ENCODE measurements at regions not wholly inside any gene's neighbourhood (a gene's known extent, or its start where the extent isn't known, plus 50 kb on each side); places are given as distances from the start of the nearest gene placed in this dataset.
A peak's percentile ranks its signal among the peaks of the same experiment; 100 is the strongest.

GRCh38 chr12:115199831-115200230 lies 515.9 kb upstream of the TBX3 start:
- no peak for ATAC-seq (ENCODE audit: insufficient read depth, low FRiP score)
- no peaks in the 10 kb centered on the region for H3K36me3 ChIP-seq (ENCODE audit: control insufficient read depth in 4 of 4, insufficient read depth in 4 of 4, low read length in 4 of 4)
- H3K9me3 ChIP-seq (ENCODE audit: control insufficient read depth in 4 of 4, insufficient read depth in 3 of 4, low read length in 3 of 4): no peaks in the 10 kb centered on the region
- TF ChIP-seq, protein P1, sequence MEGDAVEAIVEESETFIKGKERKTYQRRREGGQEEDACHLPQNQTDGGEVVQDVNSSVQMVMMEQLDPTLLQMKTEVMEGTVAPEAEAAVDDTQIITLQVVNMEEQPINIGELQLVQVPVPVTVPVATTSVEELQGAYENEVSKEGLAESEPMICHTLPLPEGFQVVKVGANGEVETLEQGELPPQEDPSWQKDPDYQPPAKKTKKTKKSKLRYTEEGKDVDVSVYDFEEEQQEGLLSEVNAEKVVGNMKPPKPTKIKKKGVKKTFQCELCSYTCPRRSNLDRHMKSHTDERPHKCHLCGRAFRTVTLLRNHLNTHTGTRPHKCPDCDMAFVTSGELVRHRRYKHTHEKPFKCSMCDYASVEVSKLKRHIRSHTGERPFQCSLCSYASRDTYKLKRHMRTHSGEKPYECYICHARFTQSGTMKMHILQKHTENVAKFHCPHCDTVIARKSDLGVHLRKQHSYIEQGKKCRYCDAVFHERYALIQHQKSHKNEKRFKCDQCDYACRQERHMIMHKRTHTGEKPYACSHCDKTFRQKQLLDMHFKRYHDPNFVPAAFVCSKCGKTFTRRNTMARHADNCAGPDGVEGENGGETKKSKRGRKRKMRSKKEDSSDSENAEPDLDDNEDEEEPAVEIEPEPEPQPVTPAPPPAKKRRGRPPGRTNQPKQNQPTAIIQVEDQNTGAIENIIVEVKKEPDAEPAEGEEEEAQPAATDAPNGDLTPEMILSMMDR (IDR thresholded peaks at IDR 0.05; ENCODE audit: control extremely low read depth, extremely low read depth): no peak
- no peak overlapping the region for H3K27ac ChIP-seq (ENCODE audit: low read depth in 1 of 2, low read length in 1 of 2)
- no peaks in the 10 kb centered on the region for H3K27me3 ChIP-seq (ENCODE audit: control insufficient read depth in 3 of 3, insufficient read depth in 3 of 3, low read length in 2 of 3)
- peaks cover 0 to 14% (median 0%) of the 10 kb centered on the region in 5 donors for H3K4me1 ChIP-seq (ENCODE audit: control insufficient read depth in 5 of 5, insufficient read depth in 5 of 5, low read length in 5 of 5)
- 88 to 90% methylated on average over 1 of the region's 1 CpG for WGBS, 2 donors
- DNase-seq: peak in 2 of 3 donors; percentile 53 to 69
- no peak overlapping the region for H3K4me3 ChIP-seq
- H3K9ac ChIP-seq (ENCODE audit: insufficient read depth in 1 of 2, low read length in 2 of 2): no peak overlapping the region

DNA sequence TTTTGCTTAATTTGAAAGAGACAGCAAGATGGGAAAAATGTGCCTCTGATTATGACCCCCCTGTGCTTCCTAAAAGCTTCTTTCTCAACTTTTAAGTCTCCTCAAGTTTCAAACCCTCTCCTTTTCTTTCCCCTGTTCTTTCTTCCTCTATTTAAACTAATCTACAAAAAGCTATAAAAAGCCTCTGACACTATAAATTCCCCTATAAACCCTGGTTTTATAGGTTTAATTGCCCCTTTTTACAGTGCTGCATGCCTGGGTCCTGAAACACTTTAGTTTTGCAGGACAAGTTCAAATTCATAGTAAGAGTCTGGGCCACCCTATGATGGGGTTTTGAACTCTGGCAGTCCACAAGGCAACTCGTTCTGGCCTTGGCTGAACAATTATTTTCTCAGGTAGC lies 510.9 kb upstream of the TBX3 start:
- no peaks in the 10 kb centered on the region for H3K36me3 ChIP-seq (ENCODE audit: control insufficient read depth in 4 of 4, insufficient read depth in 4 of 4, low read length in 4 of 4)
- no peak overlapping the region for H3K9ac ChIP-seq (ENCODE audit: insufficient read depth in 1 of 2, low read length in 2 of 2)
- no peaks in the 10 kb centered on the region for H3K9me3 ChIP-seq (ENCODE audit: control insufficient read depth in 4 of 4, insufficient read depth in 3 of 4, low read length in 3 of 4)
- DNase-seq (no peak), ATAC-seq (ENCODE audit: insufficient read depth, low FRiP score) (no peak)
- WGBS, 2 donors: 75 to 76% methylated on average over 1 of the region's 1 CpG
- H3K4me3 ChIP-seq: no peak overlapping the region
- TF ChIP-seq, protein P1 (IDR thresholded peaks at IDR 0.05; ENCODE audit: control extremely low read depth, extremely low read depth): no peak
- no peak overlapping the region for H3K27ac ChIP-seq (ENCODE audit: low read depth in 1 of 2, low read length in 1 of 2)
- H3K27me3 ChIP-seq (ENCODE audit: control insufficient read depth in 3 of 3, insufficient read depth in 3 of 3, low read length in 2 of 3): no peaks in the 10 kb centered on the region
- peaks cover 0 to 5% (median 0%) of the 10 kb centered on the region in 5 donors for H3K4me1 ChIP-seq (ENCODE audit: control insufficient read depth in 5 of 5, insufficient read depth in 5 of 5, low read length in 5 of 5)

DNA sequence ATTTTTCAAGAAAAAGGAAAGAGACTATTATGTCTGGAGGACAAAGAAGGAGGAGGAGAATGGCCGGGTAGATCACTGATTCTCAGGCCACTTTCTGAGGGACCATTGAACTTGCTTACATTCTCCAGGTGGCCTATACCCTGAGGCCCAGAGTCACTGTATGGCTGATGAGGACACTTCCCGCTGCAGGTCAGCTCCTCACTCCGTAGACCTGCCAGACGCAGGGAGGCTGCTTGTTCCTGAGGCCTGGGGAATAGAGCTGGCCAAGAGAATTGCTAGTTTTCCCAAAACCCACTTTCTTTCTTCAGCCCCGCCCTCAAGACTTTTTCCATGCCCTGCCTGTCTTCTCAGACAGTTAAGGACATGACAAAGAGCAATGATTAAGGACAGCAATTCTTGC lies 510.5 kb upstream of the TBX3 start:
- 85 to 88% methylated on average over 5 of the region's 5 CpGs for WGBS, 2 donors
- no peak overlapping the region for H3K9ac ChIP-seq (ENCODE audit: insufficient read depth in 1 of 2, low read length in 2 of 2)
- H3K27ac ChIP-seq (ENCODE audit: low read depth in 1 of 2, low read length in 1 of 2): no peak overlapping the region
- no peak overlapping the region for H3K4me3 ChIP-seq
- DNase-seq (no peak), ATAC-seq (ENCODE audit: insufficient read depth, low FRiP score) (no peak)
- no peaks in the 10 kb centered on the region for H3K9me3 ChIP-seq (ENCODE audit: control insufficient read depth in 4 of 4, insufficient read depth in 3 of 4, low read length in 3 of 4)
- TF ChIP-seq, protein P1 (IDR thresholded peaks at IDR 0.05; ENCODE audit: control extremely low read depth, extremely low read depth): no peak
- no peaks in the 10 kb centered on the region for H3K36me3 ChIP-seq (ENCODE audit: control insufficient read depth in 4 of 4, insufficient read depth in 4 of 4, low read length in 4 of 4)
- H3K4me1 ChIP-seq (ENCODE audit: control insufficient read depth in 5 of 5, insufficient read depth in 5 of 5, low read length in 5 of 5): peaks cover 0 to 2% (median 0%) of the 10 kb centered on the region in 5 donors
- H3K27me3 ChIP-seq (ENCODE audit: control insufficient read depth in 3 of 3, insufficient read depth in 3 of 3, low read length in 2 of 3): no peaks in the 10 kb centered on the region

DNA sequence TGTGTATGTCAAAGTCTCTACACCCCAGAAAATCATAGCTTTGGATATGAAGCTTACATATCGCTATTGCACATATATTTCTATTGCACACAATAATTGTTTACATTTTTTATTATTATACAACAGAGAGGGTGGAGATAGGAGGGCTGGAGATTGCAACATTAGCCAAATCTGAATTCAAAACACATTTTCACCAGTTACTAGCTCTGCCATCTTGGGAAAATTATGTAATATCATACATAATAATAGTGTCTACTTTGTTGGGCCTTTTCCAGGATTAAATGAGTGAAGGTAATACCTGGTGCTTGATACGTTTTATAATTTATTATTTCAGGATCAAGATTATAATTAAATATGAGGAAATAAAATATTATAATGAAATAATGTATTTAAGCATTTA lies 507.4 kb upstream of the TBX3 start:
- Histone ChIP-seq H3K4me1 (ENCODE audit: control insufficient read depth in 5 of 5, insufficient read depth in 5 of 5, low read length in 5 of 5) (peaks cover 0 to 2% (median 0%) of the 10 kb centered on the region in 5 donors), H3K27ac (ENCODE audit: low read depth in 1 of 2, low read length in 1 of 2) (no peak overlapping the region), H3K9me3 (ENCODE audit: control insufficient read depth in 4 of 4, insufficient read depth in 3 of 4, low read length in 3 of 4) (no peaks in the 10 kb centered on the region), H3K9ac (ENCODE audit: insufficient read depth in 1 of 2, low read length in 2 of 2) (no peak overlapping the region), H3K4me3 (no peak overlapping the region), H3K36me3 (ENCODE audit: control insufficient read depth in 4 of 4, insufficient read depth in 4 of 4, low read length in 4 of 4) (no peaks in the 10 kb centered on the region), H3K27me3 (ENCODE audit: control insufficient read depth in 3 of 3, insufficient read depth in 3 of 3, low read length in 2 of 3) (no peaks in the 10 kb centered on the region)
- TF ChIP-seq, protein P1 (IDR thresholded peaks at IDR 0.05; ENCODE audit: control extremely low read depth, extremely low read depth): no peak
- ATAC-seq (ENCODE audit: insufficient read depth, low FRiP score) (no peak), DNase-seq (peak in 1 of 3 donors; percentile 60)
- WGBS, 2 donors: 81 to 84% methylated on average over 2 of the region's 2 CpGs
